GM12878 (cell line): ENCODE measurements at regions not wholly inside any gene's neighbourhood (a gene's known extent, or its start where the extent isn't known, plus 50 kb on each side); places are given as distances from the start of the nearest gene placed in this dataset.

Source experiments
- ATAC-seq: fragments of 200-7000 bp; cut with Tn5 transposase; 3 replicates; pipeline ENCODE4 v1.9.1; 2020; ENCODE audit warnings: mild to moderate bottlenecking, moderate library complexity
- BruUV-seq: library from RNA; stranded (reverse); fragments of 400-500 nt; replicated peaks from 2 replicates; lab custom pipeline; 2021; lab: Mats Ljungman, UMichigan
- CTCF ChIA-PET: fragments of 300-600 bp; sonication (Branson Sonifier 250); formaldehyde crosslinking; extraction: SDS; loops from one replicate; lab custom pipeline; 2021; ENCODE audit warnings: inconsistent platforms; lab: Yijun Ruan, JAX
- POLR2A ChIA-PET: fragments of 350-600 bp; formaldehyde crosslinking; extraction: SDS; loops from one replicate; lab custom pipeline; 2021; ENCODE audit warnings: inconsistent platforms; lab: Charles Lee
- RAD21 ChIA-PET: fragments of 300-600 bp; sonication (Branson Sonifier 250); formaldehyde crosslinking; loops from one replicate; lab custom pipeline; 2023; ENCODE audit warnings: antibody characterized with exemption; ENCODE audit not compliant: unreplicated experiment; lab: Charles Lee
- SMC1A ChIA-PET: fragments of 300-600 bp; sonication (Branson Sonifier 250); formaldehyde crosslinking; loops from one replicate; lab custom pipeline; 2023; ENCODE audit not compliant: unreplicated experiment, uncharacterized antibody; lab: Charles Lee
- DNase-seq: peaks from one replicate; pipeline ENCODE4 v3.0.0-alpha.2; 2011; ENCODE audit warnings: low read depth, low spot score
- FAIRE-seq: peaks from 3 replicates; lab custom pipeline; 2011; peaks lifted over from hg19 to GRCh38; lab: Jason Lieb, UNC
- H2AFZ ChIP-seq: 2 replicates; pipeline ENCODE4 v1.6.0; 2011; ENCODE audit warnings: low read depth, low read length, control low read depth; ENCODE audit not compliant: control insufficient read depth
- H3K27ac ChIP-seq: 2 replicates; pipeline ENCODE4 v1.5.1; 2011; ENCODE audit warnings: control low read depth; ENCODE audit not compliant: control insufficient read depth, insufficient read depth
- H3K27me3 ChIP-seq, 2 experiments: replicated peaks in 1 of 2; 2 replicates each; pipeline versions ENCODE4 v1.6.0 to v1.6.1; 2011; ENCODE audit warnings: low read length in 1 of 2; ENCODE audit not compliant: control insufficient read depth in 2 of 2, insufficient read depth in 2 of 2
- H3K36me3 ChIP-seq, 2 experiments: 2 replicates each; pipeline ENCODE4 v1.5.1; 2011; ENCODE audit warnings: low read length in 1 of 2; ENCODE audit not compliant: control insufficient read depth in 2 of 2, insufficient read depth in 2 of 2
- H3K4me1 ChIP-seq: 2 replicates; pipeline ENCODE4 v1.6.1; 2011; ENCODE audit warnings: mild to moderate bottlenecking, low read length, moderate library complexity, mixed read lengths; ENCODE audit not compliant: control insufficient read depth, insufficient read depth
- H3K4me2 ChIP-seq: 2 replicates; pipeline ENCODE4 v1.6.0; 2011; ENCODE audit warnings: control low read depth; ENCODE audit not compliant: control insufficient read depth, insufficient read depth
- H3K4me3 ChIP-seq: fragments of 200-600 bp; sonication (generic); 2 replicates; pipeline ENCODE4 v1.5.1; 2016
- H3K79me2 ChIP-seq: 2 replicates; pipeline ENCODE4 v1.6.0; 2011; ENCODE audit warnings: low read length; ENCODE audit not compliant: control insufficient read depth, insufficient read depth
- H3K9ac ChIP-seq: 2 replicates; pipeline ENCODE4 v1.8.0; 2011; ENCODE audit warnings: low read length, control low read depth, mixed read lengths; ENCODE audit not compliant: control insufficient read depth, insufficient read depth
- H3K9me3 ChIP-seq: replicated peaks from 3 replicates; pipeline ENCODE4 v1.5.1; 2011; ENCODE audit warnings: mild to moderate bottlenecking, low read length; ENCODE audit not compliant: control insufficient read depth, insufficient read depth
- H4K20me1 ChIP-seq: 2 replicates; pipeline ENCODE4 v1.6.0; 2011; ENCODE audit not compliant: control insufficient read depth, insufficient read depth
- MEF2B ChIP-seq: fragments of 450-650 bp; IDR thresholded peaks from 2 replicates; pipeline ENCODE4 v1.6.1; 2018; ENCODE audit warnings: mild to moderate bottlenecking, moderate library complexity; ENCODE audit not compliant: partially characterized antibody, poor library complexity, severe bottlenecking
- NR2C2 ChIP-seq: IDR thresholded peaks from 2 replicates; pipeline ENCODE4 v1.6.1; 2011; ENCODE audit warnings: borderline replicate concordance, low read depth; ENCODE audit not compliant: control insufficient read depth, insufficient read length
- RFX5 ChIP-seq: IDR thresholded peaks from 2 replicates; pipeline ENCODE4 v1.6.1; 2011; ENCODE audit warnings: low read depth, low read length, improper control_type of control experiment
- WGBS: methylation state at CpG from one replicate; pipeline ENCODE4 v1.1.6; 2016; ENCODE audit warnings: low lambda C conversion rate; ENCODE audit not compliant: insufficient replicate concordance, insufficient coverage; ENCODE audit errors: missing lambda C conversion rate; 5-methylcytosine and 5-hydroxymethylcytosine counted together
- in situ Hi-C: fragments of 300-500 bp; cut with MboI; formaldehyde crosslinking; loops from 9 replicates; pipeline ENCODE4 v1.14.3; 2018; ENCODE audit warnings: mixed read lengths
- intact Hi-C: fragments of 100-400 bp; cut with micrococcal nuclease; formaldehyde crosslinking; loops from one replicate; pipeline ENCODE4 v1.14.2; 2022; ENCODE audit not compliant: unreplicated experiment
- TF ChIP-seq, protein P1 (sequence below): fragments of 150-350 bp; IDR thresholded peaks from 2 replicates; pipeline ENCODE4 v1.6.1; 2016; ENCODE audit warnings: low read depth, low read length

DNA sequence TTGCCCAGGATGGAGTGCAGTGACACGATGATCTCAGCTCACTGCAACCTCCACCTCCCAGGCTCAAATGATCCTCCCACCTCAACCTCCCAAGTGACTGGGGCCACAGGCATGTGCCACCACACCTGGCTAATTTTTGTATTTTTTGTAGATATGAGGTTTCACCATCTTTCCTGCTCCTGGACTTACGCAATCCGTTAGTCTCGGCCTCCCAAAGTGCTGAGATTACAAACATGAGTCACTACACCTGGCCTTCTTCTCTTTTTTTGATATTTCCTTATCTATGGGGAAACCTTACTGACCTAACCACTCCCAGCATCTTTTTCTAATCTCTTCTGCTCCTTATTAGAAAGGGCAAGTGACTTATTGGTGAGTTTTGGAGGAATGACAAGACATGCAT, 121.7 kb upstream of the CHORDC1 start:
- intact Hi-C loops = no loop called here
- ChIA-PET RAD21 (no interaction called here), CTCF (no interaction called here), POLR2A (no interaction called here), SMC1A (interaction anchor here (0.7 to 1.0 kb wide), 2 partner anchors 10 to 23 kb away, joined by 3 read pairs; no protein-coding TSS in a partner anchor)
- H3K27ac ChIP-seq = no peak overlapping the region
- H3K36me3 ChIP-seq = no peaks in the 10 kb centered on the region
- H3K79me2 ChIP-seq = no peaks in the 10 kb centered on the region
- no peak overlapping the region for H3K4me2 ChIP-seq
- no peak for TF ChIP-seq RFX5
- TF ChIP-seq MEF2B = no peak
- TF ChIP-seq, protein P1, sequence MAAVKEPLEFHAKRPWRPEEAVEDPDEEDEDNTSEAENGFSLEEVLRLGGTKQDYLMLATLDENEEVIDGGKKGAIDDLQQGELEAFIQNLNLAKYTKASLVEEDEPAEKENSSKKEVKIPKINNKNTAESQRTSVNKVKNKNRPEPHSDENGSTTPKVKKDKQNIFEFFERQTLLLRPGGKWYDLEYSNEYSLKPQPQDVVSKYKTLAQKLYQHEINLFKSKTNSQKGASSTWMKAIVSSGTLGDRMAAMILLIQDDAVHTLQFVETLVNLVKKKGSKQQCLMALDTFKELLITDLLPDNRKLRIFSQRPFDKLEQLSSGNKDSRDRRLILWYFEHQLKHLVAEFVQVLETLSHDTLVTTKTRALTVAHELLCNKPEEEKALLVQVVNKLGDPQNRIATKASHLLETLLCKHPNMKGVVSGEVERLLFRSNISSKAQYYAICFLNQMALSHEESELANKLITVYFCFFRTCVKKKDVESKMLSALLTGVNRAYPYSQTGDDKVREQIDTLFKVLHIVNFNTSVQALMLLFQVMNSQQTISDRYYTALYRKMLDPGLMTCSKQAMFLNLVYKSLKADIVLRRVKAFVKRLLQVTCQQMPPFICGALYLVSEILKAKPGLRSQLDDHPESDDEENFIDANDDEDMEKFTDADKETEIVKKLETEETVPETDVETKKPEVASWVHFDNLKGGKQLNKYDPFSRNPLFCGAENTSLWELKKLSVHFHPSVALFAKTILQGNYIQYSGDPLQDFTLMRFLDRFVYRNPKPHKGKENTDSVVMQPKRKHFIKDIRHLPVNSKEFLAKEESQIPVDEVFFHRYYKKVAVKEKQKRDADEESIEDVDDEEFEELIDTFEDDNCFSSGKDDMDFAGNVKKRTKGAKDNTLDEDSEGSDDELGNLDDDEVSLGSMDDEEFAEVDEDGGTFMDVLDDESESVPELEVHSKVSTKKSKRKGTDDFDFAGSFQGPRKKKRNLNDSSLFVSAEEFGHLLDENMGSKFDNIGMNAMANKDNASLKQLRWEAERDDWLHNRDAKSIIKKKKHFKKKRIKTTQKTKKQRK = no peak
- no peak for TF ChIP-seq NR2C2
- H3K9me3 ChIP-seq = no peaks in the 10 kb centered on the region
- no peak overlapping the region for H3K4me3 ChIP-seq
- ATAC-seq (no peak), FAIRE-seq (no peak), DNase-seq (no peak)
- no peaks in the 10 kb centered on the region for H3K4me1 ChIP-seq
- no peaks in the 10 kb centered on the region for H3K27me3 ChIP-seq
- no TSS peak for BruUV-seq
- in situ Hi-C loops = no loop called here
- no peak overlapping the region for H3K9ac ChIP-seq
- no peaks in the 10 kb centered on the region for H4K20me1 ChIP-seq
- no peak overlapping the region for H2AFZ ChIP-seq
- WGBS = 20% methylated on average over 4 of the region's 4 CpGs
